ENCODE measurements at regions not wholly inside any gene's neighbourhood (a gene's known extent, or its start where the extent isn't known, plus 50 kb on each side); places are given as distances from the start of the nearest gene placed in this dataset.

GRCh38 chr12:126899926-126900792 is 1366.8 kb upstream of the TMEM132C start:
- TF ChIP-seq ZNF331 (CRISPR knock-in tag; IDR thresholded peaks at IDR 0.05; ENCODE audit: low read depth) (no peak), ZNF114 (CRISPR knock-in tag; IDR thresholded peaks at IDR 0.05) (no peak), CTCF (conservative IDR thresholded peaks at IDR 0.05; ENCODE audit: low read depth in 2 of 2) (no peak), STAT1 (IDR thresholded peaks at IDR 0.05; ENCODE audit: unreplicated experiment) (no peak), CREB1 (CRISPR knock-in tag; IDR thresholded peaks at IDR 0.05; ENCODE audit: low read depth) (no peak), EZH2phosphoT487 (IDR thresholded peaks at IDR 0.05; ENCODE audit: unreplicated experiment) (no peak), JUNB (IDR thresholded peaks at IDR 0.05; ENCODE audit: unreplicated experiment) (no peak), ETS1 (IDR thresholded peaks at IDR 0.05) (no peak), ZNF462 (CRISPR knock-in tag; IDR thresholded peaks at IDR 0.05) (no peak), POLR2AphosphoS5 (IDR thresholded peaks at IDR 0.05; ENCODE audit: low read depth) (no peak), NANOG (IDR thresholded peaks at IDR 0.05; ENCODE audit: borderline replicate concordance) (no peak), REST (IDR thresholded peaks at IDR 0.05; ENCODE audit: unreplicated experiment) (no peak), EZH2 (IDR thresholded peaks at IDR 0.05; ENCODE audit: low read depth, unreplicated experiment) (no peak)
- Histone ChIP-seq H3F3A (replicated peaks; ENCODE audit: low read depth) (no peaks in the 10 kb centered on the region), H3K4me2 (no peak overlapping the region), H3K4me3 (no peak overlapping the region), H3K4me1 (ENCODE audit: insufficient read depth) (peaks cover 20% of the 10 kb centered on the region), H3K27ac (ENCODE audit: low read depth) (no peak overlapping the region), H3K27me3 (ENCODE audit: insufficient read depth) (no peaks in the 10 kb centered on the region), H3K79me2 (replicated peaks; ENCODE audit: insufficient read depth) (no peaks in the 10 kb centered on the region), H2AFZ (no peak overlapping the region), H4K20me1 (replicated peaks; ENCODE audit: insufficient read depth) (no peaks in the 10 kb centered on the region), H3K9me2 (ENCODE audit: insufficient read depth) (0 out of 2 replicates have a peak, but pooled peaks cover 5% of the 10 kb centered on the region), H3K36me3 (ENCODE audit: insufficient read depth) (no peaks in the 10 kb centered on the region)
- H3K4me3 Mint-ChIP-seq, result no peak overlapping the region
- DNase-seq (ENCODE audit: low spot score) (no peak), ATAC-seq (no peak)
- peaks cover 43% of the 10 kb centered on the region for H3K36me3 Mint-ChIP-seq (ENCODE audit: low read depth)
- H3K4me1 Mint-ChIP-seq, result no peaks in the 10 kb centered on the region
- H3K27ac Mint-ChIP-seq, result no peak overlapping the region
- H3K9me3 Mint-ChIP-seq, result peaks cover 96% of the 10 kb centered on the region
- H3K27me3 Mint-ChIP-seq (ENCODE audit: insufficient read depth, low read depth, poor library complexity), result peaks cover 4% of the 10 kb centered on the region
